Sigmoid colon (tissue), 6 donors: ENCODE measurements at regions not wholly inside any gene's neighbourhood (a gene's known extent, or its start where the extent isn't known, plus 50 kb on each side); places are given as distances from the start of the nearest gene placed in this dataset.

Experiments used
- DNase-seq: peaks from one replicate; pipeline ENCODE4 v3.0.0-alpha.2; 2019
- H3K27ac ChIP-seq, 4 donors: fragments of 200-600 bp; sonication (generic); one replicate each; pipeline ENCODE4 v1.5.1; 2016 to 2019; ENCODE audit warnings: mild to moderate bottlenecking in 1 of 4
- H3K27me3 ChIP-seq, 3 donors: fragments of 200-600 bp; sonication (generic); one replicate each; pipeline ENCODE4 v1.5.1; 2019; ENCODE audit warnings: mild to moderate bottlenecking in 1 of 3
- H3K36me3 ChIP-seq, 4 donors: fragments of 200-600 bp; sonication (generic); one replicate each; pipeline ENCODE4 v1.5.1; 2016 to 2019
- H3K4me1 ChIP-seq, 4 donors: fragments of 200-600 bp; sonication (generic); one replicate each; pipeline ENCODE4 v1.5.1; 2017 to 2019
- H3K4me3 ChIP-seq, 4 donors: fragments of 200-600 bp; sonication (generic); one replicate each; pipeline ENCODE4 v1.5.1; 2017 to 2019; ENCODE audit warnings: mild to moderate bottlenecking in 2 of 4, moderate library complexity in 1 of 4
- H3K9me3 ChIP-seq, 4 donors: fragments of 200-600 bp in 3 of 4; sonication (generic) in 3 of 4; one replicate each; pipeline versions ENCODE4 v1.5.1 to v1.6.1; 2013 to 2019
- CTCF ChIP-seq, 4 experiments: fragments of 450-650 bp in 3 of 4; fragments of 200-600 bp in 1 of 4; IDR thresholded peaks; one replicate each; pipeline ENCODE4 v1.5.1; 2016 to 2019; ENCODE audit warnings: antibody characterized with exemption in 4 of 4, mild to moderate bottlenecking in 3 of 4, moderate library complexity in 2 of 4
- EP300 ChIP-seq, 4 donors: sonication (generic); formaldehyde crosslinking; IDR thresholded peaks; one replicate each; pipeline ENCODE4 v1.6.1; 2017; ENCODE audit warnings: antibody characterized with exemption in 4 of 4
- POLR2A ChIP-seq, 2 donors: fragments of 450-650 bp; IDR thresholded peaks; one replicate each; pipeline ENCODE4 v1.6.1; 2016; ENCODE audit warnings: antibody characterized with exemption in 2 of 2, mild to moderate bottlenecking in 2 of 2, moderate library complexity in 2 of 2
- POLR2AphosphoS5 ChIP-seq, 4 donors: sonication (generic); formaldehyde crosslinking; IDR thresholded peaks; one replicate each; pipeline ENCODE4 v1.6.1; 2017; ENCODE audit warnings: antibody characterized with exemption in 4 of 4
- WGBS, 2 donors: extraction: QIAGEN DNeasy Blood & Tissue Kit; methylation state at CpG; one replicate each; pipeline ENCODE4 v1.1.7; 2013; 5-methylcytosine and 5-hydroxymethylcytosine counted together
- intact Hi-C: fragments of 100-400 bp; cut with DNase I; formaldehyde crosslinking; loops from one replicate; pipeline ENCODE4 v1.15.1; 2023
- donor health status: healthy with polysubstance abuse.
- donor health status: healthy.

- Histone ChIP-seq H3K4me1 (no peaks in the 10 kb centered on the region), H3K27ac (no peak overlapping the region), H3K4me3 (no peak overlapping the region), H3K36me3 (no peaks in the 10 kb centered on the region), H3K9me3 (no peaks in the 10 kb centered on the region), H3K27me3 (no peaks in the 10 kb centered on the region)
- no peak for DNase-seq
- intact Hi-C loops, result no loop called here
- WGBS, 2 donors, result 11 to 51% methylated on average over 1 of the region's 1 CpG
- no peak for TF ChIP-seq POLR2A (IDR thresholded peaks at IDR 0.05)
- no peak for TF ChIP-seq POLR2AphosphoS5 (IDR thresholded peaks at IDR 0.05)
- TF ChIP-seq CTCF (IDR thresholded peaks at IDR 0.05), result no peak
- TF ChIP-seq EP300 (IDR thresholded peaks at IDR 0.05), result no peak
Measured at GRCh38 chrX:15947648-15948317, 93.2 kb upstream of the AP1S2 start.

GRCh38 chrX:15946783-15947580 is 92.4 kb upstream of the AP1S2 start:
- Histone ChIP-seq H3K27ac (no peak overlapping the region), H3K27me3 (no peaks in the 10 kb centered on the region), H3K4me1 (no peaks in the 10 kb centered on the region), H3K36me3 (no peaks in the 10 kb centered on the region), H3K4me3 (no peak overlapping the region), H3K9me3 (no peaks in the 10 kb centered on the region)
- TF ChIP-seq EP300 (IDR thresholded peaks at IDR 0.05) (no peak), CTCF (IDR thresholded peaks at IDR 0.05) (no peak)
- intact Hi-C loops, result no loop called here
- DNase-seq, result no peak
- 88 to 92% methylated on average over 6 of the region's 6 CpGs for WGBS, 2 donors

- no peaks in the 10 kb centered on the region for H3K9me3 ChIP-seq
- DNase-seq, result no peak
- H3K27me3 ChIP-seq, result no peaks in the 10 kb centered on the region
- H3K27ac ChIP-seq, result no peak overlapping the region
- H3K36me3 ChIP-seq, result no peaks in the 10 kb centered on the region
- no peaks in the 10 kb centered on the region for H3K4me1 ChIP-seq
- H3K4me3 ChIP-seq, result no peak overlapping the region
- TF ChIP-seq POLR2A (IDR thresholded peaks at IDR 0.05), result no peak
- WGBS, 2 donors, result 85 to 92% methylated on average over 2 of the region's 2 CpGs
- intact Hi-C loops, result no loop called here
Measured at GRCh38 chrX:15943391-15943790, 88.8 kb upstream of the AP1S2 start.

- no peak for TF ChIP-seq EP300 (IDR thresholded peaks at IDR 0.05)
- TF ChIP-seq CTCF (IDR thresholded peaks at IDR 0.05), result no peak
- no peak for TF ChIP-seq POLR2A (IDR thresholded peaks at IDR 0.05)
- TF ChIP-seq POLR2AphosphoS5 (IDR thresholded peaks at IDR 0.05), result no peak
- Histone ChIP-seq H3K36me3 (no peaks in the 10 kb centered on the region), H3K4me1 (no peaks in the 10 kb centered on the region), H3K9me3 (no peaks in the 10 kb centered on the region), H3K27me3 (no peaks in the 10 kb centered on the region), H3K4me3 (no peak overlapping the region), H3K27ac (no peak overlapping the region)
- DNase-seq, result no peak
- 94 to 95% methylated on average over 2 of the region's 2 CpGs for WGBS, 2 donors
- intact Hi-C loops, result no loop called here
Measured at GRCh38 chrX:15942307-15942706, 87.7 kb upstream of the AP1S2 start.

GRCh38 chrX:15939737-15940136 is 85.1 kb upstream of the AP1S2 start:
- Histone ChIP-seq H3K27me3 (no peaks in the 10 kb centered on the region), H3K4me3 (no peak overlapping the region), H3K9me3 (no peaks in the 10 kb centered on the region), H3K4me1 (no peaks in the 10 kb centered on the region), H3K27ac (no peak overlapping the region), H3K36me3 (no peaks in the 10 kb centered on the region)
- TF ChIP-seq POLR2AphosphoS5 (IDR thresholded peaks at IDR 0.05) (no peak), POLR2A (IDR thresholded peaks at IDR 0.05) (no peak), CTCF (IDR thresholded peaks at IDR 0.05) (no peak)
- 73 to 83% methylated on average over 2 of the region's 2 CpGs for WGBS, 2 donors
- intact Hi-C loops, result no loop called here
- no peak for DNase-seq
